ENCODE measurements at regions not wholly inside any gene's neighbourhood (a gene's known extent, or its start where the extent isn't known, plus 50 kb on each side); places are given as distances from the start of the nearest gene placed in this dataset.

- H3K27me3 Mint-ChIP-seq, result no peaks in the 10 kb centered on the region
- no peak for ATAC-seq (replicated peaks)
- peaks cover 4% of the 10 kb centered on the region for H3K4me1 Mint-ChIP-seq
- peaks cover 12% of the 10 kb centered on the region for H3K9me3 Mint-ChIP-seq
- H3K27ac Mint-ChIP-seq, result no peak overlapping the region
- no peak overlapping the region for H3K4me3 Mint-ChIP-seq
- no peaks in the 10 kb centered on the region for H3K36me3 Mint-ChIP-seq (ENCODE audit: low read depth)
Measured at GRCh38 chr9:31232485-31232884, 1152.0 kb upstream of the ACO1 start.

- Mint-ChIP-seq H3K27me3 (no peaks in the 10 kb centered on the region), H3K27ac (no peak overlapping the region), H3K4me3 (no peak overlapping the region), H3K36me3 (ENCODE audit: low read depth) (no peaks in the 10 kb centered on the region), H3K4me1 (peaks cover 4% of the 10 kb centered on the region), H3K9me3 (no peaks in the 10 kb centered on the region)
- peak; percentile 43 for ATAC-seq (replicated peaks)
Measured at GRCh38 chr9:31236344-31236743, 1148.1 kb upstream of the ACO1 start.

- Mint-ChIP-seq H3K4me3 (no peak overlapping the region), H3K36me3 (ENCODE audit: low read depth) (no peaks in the 10 kb centered on the region), H3K4me1 (no peaks in the 10 kb centered on the region), H3K9me3 (no peaks in the 10 kb centered on the region), H3K27ac (no peak overlapping the region), H3K27me3 (no peaks in the 10 kb centered on the region)
- ATAC-seq (replicated peaks), result no peak
Measured at GRCh38 chr9:31243386-31243785, 1141.1 kb upstream of the ACO1 start.

- H3K4me3 Mint-ChIP-seq, result no peak overlapping the region
- H3K27ac Mint-ChIP-seq, result no peak overlapping the region
- H3K36me3 Mint-ChIP-seq (ENCODE audit: low read depth), result no peaks in the 10 kb centered on the region
- no peaks in the 10 kb centered on the region for H3K9me3 Mint-ChIP-seq
- no peak for ATAC-seq (replicated peaks)
- no peaks in the 10 kb centered on the region for H3K4me1 Mint-ChIP-seq
- no peaks in the 10 kb centered on the region for H3K27me3 Mint-ChIP-seq
Measured at GRCh38 chr9:31248156-31248555, 1136.3 kb upstream of the ACO1 start.

- Mint-ChIP-seq H3K27ac (no peak overlapping the region), H3K27me3 (no peaks in the 10 kb centered on the region), H3K9me3 (no peaks in the 10 kb centered on the region), H3K4me1 (no peaks in the 10 kb centered on the region), H3K4me3 (no peak overlapping the region), H3K36me3 (ENCODE audit: low read depth) (no peaks in the 10 kb centered on the region)
- no peak for ATAC-seq (replicated peaks)
Measured at GRCh38 chr9:31251386-31251785, 1133.1 kb upstream of the ACO1 start.

- no peaks in the 10 kb centered on the region for H3K9me3 Mint-ChIP-seq
- H3K27me3 Mint-ChIP-seq, result no peaks in the 10 kb centered on the region
- H3K27ac Mint-ChIP-seq, result no peak overlapping the region
- ATAC-seq (replicated peaks), result no peak
- no peaks in the 10 kb centered on the region for H3K4me1 Mint-ChIP-seq
- H3K4me3 Mint-ChIP-seq, result no peak overlapping the region
- H3K36me3 Mint-ChIP-seq (ENCODE audit: low read depth), result no peaks in the 10 kb centered on the region
Measured at GRCh38 chr9:31253800-31254762, 1130.4 kb upstream of the ACO1 start.

GRCh38 chr9:31255211-31255610 is 1129.2 kb upstream of the ACO1 start:
- H3K4me3 Mint-ChIP-seq, result no peak overlapping the region
- H3K36me3 Mint-ChIP-seq (ENCODE audit: low read depth), result no peaks in the 10 kb centered on the region
- H3K27ac Mint-ChIP-seq, result no peak overlapping the region
- H3K4me1 Mint-ChIP-seq, result peaks cover 5% of the 10 kb centered on the region
- H3K27me3 Mint-ChIP-seq, result no peaks in the 10 kb centered on the region
- ATAC-seq (replicated peaks), result no peak
- no peaks in the 10 kb centered on the region for H3K9me3 Mint-ChIP-seq

- Mint-ChIP-seq H3K27me3 (no peaks in the 10 kb centered on the region), H3K4me3 (peak overlapping the region; percentile 38), H3K36me3 (ENCODE audit: low read depth) (no peaks in the 10 kb centered on the region), H3K27ac (peak overlapping the region; percentile 34), H3K9me3 (no peaks in the 10 kb centered on the region), H3K4me1 (peaks cover 10% of the 10 kb centered on the region)
- peak; percentile 35 for ATAC-seq (replicated peaks)
Measured at GRCh38 chr9:31259824-31260223, 1124.6 kb upstream of the ACO1 start.

- no peaks in the 10 kb centered on the region for H3K9me3 Mint-ChIP-seq
- peaks cover 6% of the 10 kb centered on the region for H3K4me1 Mint-ChIP-seq
- ATAC-seq (replicated peaks), result peak; percentile 94
- peaks cover 3% of the 10 kb centered on the region for H3K27me3 Mint-ChIP-seq
- no peaks in the 10 kb centered on the region for H3K36me3 Mint-ChIP-seq (ENCODE audit: low read depth)
- H3K4me3 Mint-ChIP-seq, result no peak overlapping the region
- peak overlapping the region; percentile 12 for H3K27ac Mint-ChIP-seq
Measured at GRCh38 chr9:31272456-31273295, 1111.8 kb upstream of the ACO1 start.

GRCh38 chr9:31275419-31275818 is 1109.0 kb upstream of the ACO1 start:
- Mint-ChIP-seq H3K27ac (no peak overlapping the region), H3K36me3 (ENCODE audit: low read depth) (no peaks in the 10 kb centered on the region), H3K4me3 (no peak overlapping the region), H3K9me3 (no peaks in the 10 kb centered on the region), H3K27me3 (no peaks in the 10 kb centered on the region), H3K4me1 (peaks cover 6% of the 10 kb centered on the region)
- no peak for ATAC-seq (replicated peaks)

GRCh38 chr9:31290731-31291130 is 1093.7 kb upstream of the ACO1 start:
- no peak overlapping the region for H3K4me3 Mint-ChIP-seq

GRCh38 chr9:31302620-31303418 is 1081.6 kb upstream of the ACO1 start:
- H3K9me3 Mint-ChIP-seq, result no peaks in the 10 kb centered on the region
- H3K36me3 Mint-ChIP-seq (ENCODE audit: low read depth), result no peaks in the 10 kb centered on the region
- peak overlapping the region; percentile 40 for H3K4me3 Mint-ChIP-seq
- ATAC-seq (replicated peaks), result peak; percentile 83
- peaks cover 15% of the 10 kb centered on the region for H3K4me1 Mint-ChIP-seq
- peak overlapping the region; percentile 69 for H3K27ac Mint-ChIP-seq
- no peaks in the 10 kb centered on the region for H3K27me3 Mint-ChIP-seq

More at GRCh38 chr9:31290731-31291130, 1093.7 kb upstream of the ACO1 start:
- H3K4me1 Mint-ChIP-seq, result no peaks in the 10 kb centered on the region
- no peaks in the 10 kb centered on the region for H3K36me3 Mint-ChIP-seq (ENCODE audit: low read depth)
- no peaks in the 10 kb centered on the region for H3K27me3 Mint-ChIP-seq
- ATAC-seq (replicated peaks), result no peak
- H3K27ac Mint-ChIP-seq, result no peak overlapping the region
- peaks cover 13% of the 10 kb centered on the region for H3K9me3 Mint-ChIP-seq

GRCh38 chr9:31304576-31304975 is 1079.9 kb upstream of the ACO1 start:
- H3K4me1 Mint-ChIP-seq, result peaks cover 15% of the 10 kb centered on the region
- no peaks in the 10 kb centered on the region for H3K27me3 Mint-ChIP-seq
- ATAC-seq (replicated peaks), result no peak
- no peaks in the 10 kb centered on the region for H3K9me3 Mint-ChIP-seq
- no peaks in the 10 kb centered on the region for H3K36me3 Mint-ChIP-seq (ENCODE audit: low read depth)
- H3K27ac Mint-ChIP-seq, result no peak overlapping the region
- no peak overlapping the region for H3K4me3 Mint-ChIP-seq

GRCh38 chr9:31314241-31314640 is 1070.2 kb upstream of the ACO1 start:
- no peak overlapping the region for H3K27ac Mint-ChIP-seq
- no peaks in the 10 kb centered on the region for H3K9me3 Mint-ChIP-seq
- no peaks in the 10 kb centered on the region for H3K27me3 Mint-ChIP-seq
- H3K4me3 Mint-ChIP-seq, result no peak overlapping the region
- no peaks in the 10 kb centered on the region for H3K36me3 Mint-ChIP-seq (ENCODE audit: low read depth)
- H3K4me1 Mint-ChIP-seq, result peaks cover 4% of the 10 kb centered on the region
- no peak for ATAC-seq (replicated peaks)

Data from activated T-helper 17 cell treated with anti-CD3 and anti-CD28 coated beads, Interleukin-2, amount 50 U/mL, for 72 hours (primary cell).